NCI-H1105 (cell line): ENCODE measurements at regions not wholly inside any gene's neighbourhood (a gene's known extent, or its start where the extent isn't known, plus 50 kb on each side); places are given as distances from the start of the nearest gene placed in this dataset.

Experiments used
- DNase-seq: peaks from one replicate; lab custom pipeline; 2025; lab: John Stamatoyannopoulos, UW

GRCh38 chr9:91157883-91158282, 203.8 kb downstream of the AUH start:
- DNase-seq, result no peak

GRCh38 chr9:91158286-91158685, 203.4 kb downstream of the AUH start:
- no peak for DNase-seq

- no peak for DNase-seq
Measured at GRCh38 chr9:91158946-91159345, 202.8 kb downstream of the AUH start.

- no peak for DNase-seq
Measured at GRCh38 chr9:91159664-91160121, 202.0 kb downstream of the AUH start.

- DNase-seq, result no peak
Measured at GRCh38 chr9:91160181-91160580, 201.5 kb downstream of the AUH start.

- DNase-seq, result no peak
Measured at GRCh38 chr9:91160599-91161464, 200.9 kb downstream of the AUH start.

- no peak for DNase-seq
Measured at GRCh38 chr9:91161465-91162300, 200.0 kb downstream of the AUH start.

GRCh38 chr9:91162311-91162710, 199.4 kb downstream of the AUH start:
- DNase-seq, result no peak

- no peak for DNase-seq
Measured at GRCh38 chr9:91162784-91163443, 198.8 kb downstream of the AUH start.

GRCh38 chr9:91163444-91163772, 198.3 kb downstream of the AUH start:
- no peak for DNase-seq

GRCh38 chr9:91163773-91164471, 197.8 kb downstream of the AUH start:
- no peak for DNase-seq
